ENCODE measurements at regions not wholly inside any gene's neighbourhood (a gene's known extent, or its start where the extent isn't known, plus 50 kb on each side); places are given as distances from the start of the nearest gene placed in this dataset.
"Not testable (repeated sequence)": the region's sequence is repeated elsewhere in the genome, so short reads cannot be mapped to it uniquely, and the experiment has no call there.

DNA sequence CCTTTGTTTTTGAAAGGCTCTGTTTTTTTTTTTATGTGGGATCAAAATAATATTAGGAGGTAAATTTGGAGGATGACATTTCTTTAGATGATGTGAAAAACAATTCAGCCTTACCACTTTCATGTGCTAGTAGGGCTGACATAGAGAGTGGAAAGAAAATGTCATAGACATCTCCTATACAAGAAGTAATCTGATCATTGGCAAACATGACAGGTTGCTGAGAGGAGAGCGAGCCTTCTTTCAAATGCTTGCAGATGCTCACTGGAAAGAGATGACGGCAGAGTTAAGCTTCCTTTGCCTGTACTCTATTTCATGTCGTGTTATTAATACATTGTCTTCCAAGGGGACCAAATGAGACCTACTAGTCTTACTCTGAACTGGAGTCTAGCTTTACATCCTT lies 160.1 kb upstream of the DAP start:
- no peak for DNase-seq (ENCODE audit: low spot score)

DNA sequence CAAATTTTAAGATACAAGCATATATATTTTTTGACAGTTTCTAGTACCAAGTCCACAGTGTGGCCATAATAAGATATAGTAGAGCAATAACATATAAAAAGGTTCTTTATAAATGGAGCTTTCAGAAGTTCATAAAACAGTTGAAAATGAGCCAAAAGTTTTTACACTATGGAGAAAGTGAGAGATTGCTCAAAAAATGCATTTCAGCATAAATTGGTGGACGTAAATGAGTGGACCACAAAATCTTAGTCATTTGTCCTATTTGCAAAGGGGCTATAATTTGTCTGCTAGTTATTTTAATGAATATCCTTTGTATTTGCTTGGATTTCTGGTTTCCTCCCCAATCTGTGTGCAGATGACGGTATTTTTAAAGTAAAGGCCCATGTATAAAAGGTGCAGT lies 159.4 kb upstream of the DAP start:
- DNase-seq (ENCODE audit: low spot score), result no peak

GRCh38 chr5:10914741-10915480 lies 153.9 kb upstream of the DAP start:
- no peak for DNase-seq (ENCODE audit: low spot score)

GRCh38 chr5:10913841-10914240 lies 152.8 kb upstream of the DAP start:
- no peak for DNase-seq (ENCODE audit: low spot score)

DNA sequence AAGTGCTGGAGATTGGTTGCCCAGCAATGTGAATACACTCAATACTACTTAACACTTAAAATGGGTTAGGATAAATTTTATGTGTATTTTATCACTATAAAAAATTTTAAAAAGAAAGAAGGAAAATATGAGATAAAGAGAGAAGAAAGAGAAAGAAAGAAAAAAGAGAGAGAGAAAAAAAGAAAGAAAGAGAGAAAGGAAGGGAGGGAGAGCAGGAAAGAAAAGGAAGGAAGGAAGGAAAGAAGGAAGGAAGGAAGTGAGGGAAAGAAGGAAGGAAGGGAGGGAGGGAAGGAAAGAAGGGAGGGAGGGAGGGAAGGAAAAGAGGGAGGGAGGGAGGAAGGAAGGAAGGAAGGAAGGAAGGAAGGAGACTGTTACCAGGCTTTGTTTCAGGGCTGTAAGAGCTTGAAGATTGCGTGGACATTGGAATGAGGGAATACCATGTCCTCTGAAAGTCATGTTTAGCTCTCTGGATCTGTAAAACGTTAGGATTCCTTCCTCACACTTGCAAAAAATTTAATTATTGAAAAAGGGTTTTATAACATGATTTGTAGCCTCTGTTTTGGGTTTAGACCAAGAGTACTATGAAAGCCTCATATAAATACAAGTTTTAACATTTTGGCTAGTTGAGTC lies 152.3 kb upstream of the DAP start:
- no peak for DNase-seq (ENCODE audit: low spot score)

DNA sequence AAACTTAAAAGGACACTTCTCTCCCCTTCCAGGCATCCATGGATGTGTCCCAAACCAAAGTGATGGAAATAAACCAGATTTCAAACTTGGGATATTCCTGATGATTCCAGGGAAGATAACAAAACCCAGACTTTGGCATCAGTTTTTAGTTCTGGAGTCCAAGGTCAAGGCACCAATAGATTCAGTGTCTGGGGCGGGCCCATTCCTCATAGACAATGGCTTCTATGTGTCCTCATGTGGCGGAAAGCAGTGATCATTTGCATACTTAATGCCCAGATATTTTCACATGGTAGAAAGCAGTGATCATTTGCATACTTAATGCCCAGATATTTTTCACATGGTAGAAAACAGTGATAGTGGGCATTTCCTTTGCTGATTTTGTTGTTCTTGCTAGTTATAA lies 151.4 kb upstream of the DAP start:
- no peak for DNase-seq (ENCODE audit: low spot score)

GRCh38 chr5:10910261-10910660 lies 149.2 kb upstream of the DAP start:
- DNase-seq (ENCODE audit: low spot score), result no peak

DNA sequence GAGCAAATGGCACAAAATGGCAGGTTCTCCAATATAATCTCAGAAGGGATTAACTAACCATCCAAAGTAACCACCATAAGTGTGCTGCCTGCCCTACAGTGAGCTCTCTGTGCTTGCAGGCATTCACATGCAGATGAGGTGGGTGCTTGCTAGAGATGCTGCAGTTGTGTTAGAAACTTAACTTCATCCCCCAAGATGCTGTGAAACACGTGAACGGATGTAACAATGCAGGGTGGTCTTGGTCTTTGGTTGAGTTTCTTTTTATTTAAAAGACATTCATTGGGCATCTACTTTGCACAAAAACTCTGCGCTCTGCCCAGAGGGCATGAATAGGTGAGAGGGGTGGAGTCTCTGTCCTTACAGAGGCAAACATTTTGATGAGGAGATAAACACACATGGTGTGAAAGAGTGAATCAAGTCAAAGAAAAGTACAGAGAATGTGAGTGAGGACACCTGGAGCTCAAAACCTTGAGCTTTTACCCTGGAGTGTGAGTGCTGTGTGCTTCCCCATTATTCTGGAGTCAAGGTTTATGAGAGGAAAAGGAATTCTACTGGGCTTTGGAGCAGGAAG lies 143.9 kb upstream of the DAP start:
- DNase-seq (ENCODE audit: low spot score), result peak; percentile 29

DNA sequence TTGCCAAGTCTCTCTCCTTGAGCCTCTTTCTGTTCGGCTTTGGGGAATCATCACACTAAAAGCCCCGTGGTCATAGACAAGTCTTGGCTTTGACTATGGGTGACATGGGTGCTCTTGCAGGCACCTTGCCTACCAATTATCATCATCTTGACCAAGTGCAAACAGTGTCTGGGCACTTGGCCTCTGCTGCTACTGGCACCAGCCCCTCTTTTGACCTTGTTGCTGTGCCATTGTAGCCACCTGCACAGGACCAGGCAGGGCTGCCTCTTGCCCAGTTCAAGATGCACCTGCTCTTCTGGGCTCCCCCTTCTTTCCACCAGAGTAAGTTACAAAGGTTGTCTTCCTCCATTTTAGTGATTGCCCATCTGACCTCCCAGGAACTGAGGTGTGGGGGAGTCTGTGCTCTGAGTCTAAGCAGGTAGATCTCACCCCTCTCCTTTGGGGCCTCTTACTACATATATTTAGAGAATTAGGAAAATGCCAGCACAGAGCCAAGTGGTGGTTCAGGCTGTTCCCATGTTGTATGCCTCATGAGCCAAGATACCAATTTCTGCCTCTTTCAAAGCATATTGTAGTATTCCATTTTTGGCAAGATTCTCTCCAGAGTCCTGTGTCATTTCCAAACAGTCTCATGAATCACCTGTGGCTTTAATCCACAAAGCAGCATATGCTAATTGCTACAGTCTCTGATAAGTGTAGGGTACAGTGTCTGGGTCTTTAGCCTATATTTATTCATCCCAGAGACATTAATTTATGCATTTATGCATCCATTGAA lies 142.9 kb upstream of the DAP start:
- no peak for DNase-seq (ENCODE audit: low spot score)

DNA sequence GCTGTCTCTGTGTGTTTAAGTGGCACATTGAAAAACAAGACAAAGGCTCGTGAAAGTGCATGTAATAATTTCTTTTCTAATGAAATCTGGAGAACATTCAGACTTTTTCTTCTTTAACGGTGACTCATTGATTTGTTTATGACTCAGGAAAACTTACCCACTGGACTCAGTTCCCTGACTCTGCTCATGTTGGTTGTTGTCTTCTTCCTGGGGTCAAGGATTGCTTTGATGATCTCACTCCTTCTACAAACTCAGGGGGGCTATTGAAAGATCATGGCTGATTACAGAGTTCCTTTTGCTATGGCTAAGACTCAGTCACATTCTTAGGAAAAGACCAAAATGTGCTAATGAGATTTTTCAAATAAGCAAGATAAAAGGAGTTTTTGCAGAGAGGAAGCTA lies 141.1 kb upstream of the DAP start:
- no peak for DNase-seq (ENCODE audit: low spot score)

DNA sequence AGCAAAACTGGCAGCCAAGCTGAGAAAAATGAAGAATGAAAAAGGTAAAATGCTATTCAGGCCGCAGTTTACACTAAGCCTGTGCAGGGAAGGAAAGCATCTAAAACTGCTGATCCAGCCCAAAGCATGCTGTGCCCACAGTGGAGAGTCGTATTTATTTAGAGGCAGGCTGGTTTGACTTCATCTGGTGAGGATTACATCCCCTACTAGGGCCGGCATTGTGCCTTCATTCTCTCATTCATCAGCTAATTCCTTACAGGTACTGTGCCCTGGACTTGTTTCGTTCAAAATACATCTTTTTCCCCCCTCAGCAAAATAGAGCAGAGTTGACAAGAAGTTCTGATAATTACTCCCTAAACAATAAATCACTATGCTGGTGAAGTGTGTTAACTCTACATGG lies 137.5 kb upstream of the DAP start:
- no peak for DNase-seq (ENCODE audit: low spot score)

- DNase-seq (ENCODE audit: low spot score), result no peak
Measured at GRCh38 chr5:10896016-10896415, 135.0 kb upstream of the DAP start.

DNA sequence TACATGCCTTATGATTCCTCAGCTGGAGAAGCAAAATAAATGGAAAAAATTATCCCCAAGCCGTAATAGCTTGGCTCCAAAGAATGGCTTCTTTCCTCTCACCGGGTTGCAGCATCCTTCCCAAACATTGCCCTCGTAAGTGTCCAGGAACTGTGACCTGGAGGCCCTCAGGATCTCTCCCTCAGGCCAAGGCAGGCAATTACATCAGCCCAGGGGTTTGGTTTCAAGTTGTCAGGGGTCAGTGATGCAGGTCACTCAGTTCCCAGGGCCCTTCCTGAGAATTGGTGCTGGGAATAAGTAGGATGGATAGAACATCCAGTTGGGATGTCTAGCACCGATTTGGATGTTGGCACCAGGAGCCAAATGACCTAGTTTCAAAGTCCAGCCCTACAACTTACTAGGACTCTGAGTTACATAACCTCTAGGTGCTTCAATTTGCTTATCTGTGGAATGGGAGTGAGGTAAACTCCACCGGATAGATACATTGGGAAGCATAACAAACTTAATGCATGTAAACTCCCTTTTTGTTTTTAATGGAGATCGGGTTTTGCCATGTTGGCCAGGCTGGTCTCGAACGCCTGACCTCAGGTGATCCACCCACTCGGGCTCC lies 133.5 kb upstream of the DAP start:
- no peak for DNase-seq (ENCODE audit: low spot score)

DNA sequence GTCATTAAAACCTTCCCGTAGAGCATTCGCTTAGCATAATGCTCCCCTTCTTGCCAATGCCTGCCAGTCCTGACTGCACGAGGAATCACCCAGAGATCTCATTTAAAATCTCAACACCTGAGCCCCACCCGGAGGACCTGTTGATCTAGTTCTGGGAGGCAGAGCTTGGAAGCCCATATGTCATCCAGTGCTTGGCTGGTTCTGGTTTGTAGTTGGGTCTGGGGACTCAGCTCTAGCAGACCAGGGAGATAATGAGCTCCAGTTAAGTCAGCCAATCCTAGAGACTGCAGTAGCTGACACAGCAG lies 131.8 kb upstream of the DAP start:
- no peak for DNase-seq (ENCODE audit: low spot score)

- DNase-seq (ENCODE audit: low spot score), result no peak
Measured at GRCh38 chr5:10892147-10892910, 131.3 kb upstream of the DAP start.

DNA sequence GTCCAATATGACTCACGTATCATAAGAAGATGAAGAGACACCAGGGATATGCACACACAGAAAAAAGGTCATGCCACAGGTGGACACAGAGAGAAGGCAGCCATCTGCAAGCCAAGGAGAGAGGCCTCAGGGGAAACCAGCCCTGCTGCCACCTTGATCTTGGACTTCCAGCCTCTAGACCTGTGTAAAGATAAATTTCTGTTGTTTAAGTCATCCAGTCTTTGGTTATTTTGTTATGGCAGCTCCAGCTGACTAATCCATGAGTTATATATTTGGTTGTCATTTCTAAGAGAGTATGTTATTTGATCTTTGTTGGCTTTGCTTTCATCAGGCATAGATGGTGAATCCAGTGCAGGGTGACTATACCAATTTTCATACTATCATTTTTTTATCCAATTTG lies 130.2 kb upstream of the DAP start:
- no peak for DNase-seq (ENCODE audit: low spot score)

DNA sequence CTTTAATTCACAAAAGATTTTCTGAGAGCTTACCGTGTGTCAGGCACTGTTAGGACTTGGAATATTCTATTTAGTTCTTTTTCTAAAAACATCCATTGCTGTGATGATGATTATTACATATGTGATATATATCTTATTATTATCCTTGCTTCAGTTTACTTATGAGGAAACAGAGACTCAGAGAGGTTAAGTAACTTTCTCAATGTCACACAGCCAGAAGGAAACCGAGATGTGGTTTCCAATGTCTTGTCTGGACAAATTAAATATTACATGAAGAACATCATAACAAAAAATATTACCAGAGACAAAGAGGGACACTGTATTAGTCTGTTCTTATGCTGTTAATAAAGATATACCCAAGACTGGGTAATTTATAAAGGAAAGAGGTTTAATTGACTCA lies 125.5 kb upstream of the DAP start:
- no peak for DNase-seq (ENCODE audit: low spot score)

DNA sequence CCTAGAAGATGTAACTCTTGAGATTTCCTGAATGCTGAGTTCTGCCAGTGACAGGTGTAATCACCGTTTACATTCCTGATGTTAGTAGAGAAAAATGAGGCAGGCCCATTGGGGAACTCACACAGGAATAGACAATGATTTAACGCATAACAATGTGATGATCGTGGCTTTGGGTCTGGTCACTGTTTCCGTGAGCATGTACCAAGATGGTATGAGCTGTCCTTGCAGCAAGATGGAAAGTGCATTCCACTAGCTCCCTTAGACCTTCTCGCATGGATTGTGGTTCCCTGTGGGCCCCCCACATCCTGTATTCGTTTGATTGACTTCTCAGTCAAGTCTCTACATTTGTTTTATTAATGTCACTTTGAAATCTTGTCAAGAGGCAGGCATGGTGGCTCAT lies 124.0 kb upstream of the DAP start:
- DNase-seq (ENCODE audit: low spot score), result no peak

DNA sequence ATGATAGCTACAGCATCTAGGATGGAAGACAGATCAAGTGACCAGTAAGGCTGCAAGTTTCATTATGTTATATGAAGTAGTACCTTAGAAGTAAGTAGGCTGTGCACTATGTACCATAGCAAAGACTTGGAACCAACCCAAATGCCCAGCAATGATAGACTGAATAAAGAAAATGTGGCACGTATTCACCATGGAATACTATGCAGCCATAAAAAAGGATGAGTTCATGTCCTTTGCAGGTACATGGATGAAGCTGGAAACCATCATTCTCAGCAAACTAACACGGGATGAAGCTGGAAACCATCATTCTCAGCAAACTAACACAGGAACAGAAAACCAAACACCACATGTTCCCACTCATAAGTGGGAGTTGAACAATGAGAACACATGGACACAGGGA lies 122.9 kb upstream of the DAP start:
- not testable (repeated sequence) for DNase-seq (ENCODE audit: low spot score)

DNA sequence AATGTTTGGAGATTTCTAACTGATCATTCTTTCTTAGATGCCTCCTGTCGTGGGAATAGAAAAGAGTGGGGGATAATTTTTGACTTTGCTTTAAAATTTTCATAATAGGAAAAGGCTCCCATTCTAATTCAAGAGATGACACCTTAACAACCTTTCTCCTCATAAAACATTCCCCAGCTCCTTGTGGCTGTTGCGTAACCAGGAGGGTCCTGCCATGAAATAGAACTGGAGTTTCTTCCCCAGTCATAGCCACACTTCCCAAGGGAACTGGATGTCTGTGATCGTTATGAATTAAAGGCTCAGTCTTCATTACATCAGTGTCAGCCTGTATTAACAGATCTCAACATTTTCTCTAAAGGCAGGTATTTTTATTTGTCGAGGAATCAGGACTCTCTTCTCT lies 119.9 kb upstream of the DAP start:
- no peak for DNase-seq (ENCODE audit: low spot score)

- not testable (repeated sequence) for DNase-seq (ENCODE audit: low spot score)
Measured at GRCh38 chr5:10876996-10877395, 116.0 kb upstream of the DAP start.

Measured in iPS-NIHi11 (cell line).